Left lobe of liver (tissue), 2 donors: ENCODE measurements at regions not wholly inside any gene's neighbourhood (a gene's known extent, or its start where the extent isn't known, plus 50 kb on each side); places are given as distances from the start of the nearest gene placed in this dataset.

Source experiments
- ATAC-seq: fragments of 200-7000 bp; cut with Tn5 transposase; one replicate; pipeline ENCODE4 v1.9.1; 2020; ENCODE audit warnings: mild to moderate bottlenecking, moderate library complexity
- DNase-seq: peaks from one replicate; pipeline ENCODE4 v3.0.0-alpha.2; 2020; ENCODE audit warnings: low spot score
- donor health status: DM: no; HTN: no; CAD: no; lungs with moderate emphysema.
- donor health status: DM: no; HTN: yes; CAD: no.

DNA sequence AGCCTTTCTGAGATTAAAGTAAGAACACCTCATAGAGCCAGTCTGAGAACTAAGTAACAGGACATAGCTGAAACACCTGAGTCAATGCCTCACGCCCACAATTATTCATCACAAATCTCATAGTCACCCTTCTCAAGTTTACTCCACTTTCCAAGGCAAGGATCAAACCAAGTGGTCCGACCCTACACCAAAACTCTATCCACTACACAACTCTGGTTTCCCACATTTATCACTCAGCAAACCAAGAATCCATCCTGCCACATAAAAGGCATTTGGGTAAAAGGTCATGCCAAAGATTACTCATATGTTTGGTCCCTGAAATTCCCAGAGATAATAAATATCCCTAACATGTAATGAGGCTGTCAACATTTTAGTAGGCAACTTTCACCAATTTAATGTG, 144.1 kb downstream of the RPAP3 start:
- ATAC-seq (no peak), DNase-seq (no peak)

DNA sequence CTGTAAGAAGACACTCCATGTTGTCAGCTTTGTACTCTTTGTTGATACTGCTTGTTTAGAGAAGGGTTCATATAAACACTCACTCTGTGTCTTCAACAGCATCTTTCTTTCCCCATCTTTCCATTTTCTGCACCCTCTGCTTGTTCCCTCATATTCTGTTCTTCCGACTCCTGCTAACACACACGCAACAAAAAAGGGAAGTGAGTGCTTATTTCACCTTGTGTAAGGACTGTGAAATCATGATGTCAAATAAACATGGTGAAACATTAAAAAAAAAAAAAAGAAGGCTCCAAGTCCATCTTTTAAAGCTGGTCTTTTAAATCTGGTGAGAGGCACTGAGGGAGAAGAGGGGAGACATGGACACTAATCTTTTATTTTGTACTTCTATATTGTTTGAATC, 145.4 kb downstream of the RPAP3 start:
- no peak for DNase-seq
- ATAC-seq, result no peak

DNA sequence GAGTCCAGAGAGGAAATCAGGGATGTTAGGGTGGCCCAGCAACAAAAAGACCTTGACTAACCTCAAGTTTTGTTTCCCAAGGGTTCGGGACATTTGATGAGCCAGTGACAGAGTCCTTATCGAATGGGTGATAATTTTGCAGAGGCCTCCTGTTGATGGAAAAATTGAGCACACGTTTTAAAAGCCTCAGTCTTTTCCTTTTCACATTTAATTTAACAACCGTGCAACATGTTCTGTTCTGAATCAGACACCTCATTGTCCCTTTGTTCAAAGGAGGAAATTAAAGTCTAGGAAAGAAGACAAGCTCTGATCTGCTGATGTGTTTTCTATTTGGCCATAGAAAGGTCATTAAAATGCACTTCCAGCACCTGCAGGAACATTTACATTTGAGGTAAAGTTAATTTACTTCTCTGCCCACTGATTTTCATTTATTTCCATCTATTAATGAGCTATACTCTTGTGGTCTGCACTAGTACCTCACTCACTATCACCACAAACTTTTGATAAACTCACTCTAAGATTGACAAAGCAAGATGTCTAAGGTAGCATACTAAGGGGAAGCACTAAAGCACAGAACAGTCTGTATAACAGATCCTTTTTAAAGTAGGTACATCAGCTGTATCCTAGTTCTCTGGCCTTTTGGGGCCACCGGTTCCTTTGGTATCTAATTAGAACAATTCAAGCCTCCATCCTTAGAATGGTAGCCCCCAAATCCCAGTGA, 147.0 kb downstream of the RPAP3 start:
- DNase-seq, result no peak
- no peak for ATAC-seq

DNA sequence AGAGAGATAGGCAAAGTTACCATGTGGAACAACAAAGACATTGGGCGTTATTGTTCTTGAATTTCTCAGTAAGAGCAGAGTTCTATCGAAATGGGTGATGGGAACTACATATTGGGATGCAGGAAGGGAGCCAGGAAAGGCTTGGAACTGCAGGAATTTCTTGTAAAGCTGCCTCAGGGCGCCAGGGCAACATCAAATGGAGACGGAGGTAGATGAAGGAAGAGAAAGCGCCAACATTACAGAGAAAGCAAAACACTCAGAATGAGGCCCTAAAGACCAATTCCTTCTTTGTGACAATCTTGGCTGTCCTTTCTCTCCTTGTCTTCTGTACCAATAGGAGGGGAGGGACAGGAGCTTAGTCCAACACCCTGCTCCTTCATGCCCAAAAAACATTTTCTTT, 148.4 kb downstream of the RPAP3 start:
- DNase-seq (no peak), ATAC-seq (no peak)

DNA sequence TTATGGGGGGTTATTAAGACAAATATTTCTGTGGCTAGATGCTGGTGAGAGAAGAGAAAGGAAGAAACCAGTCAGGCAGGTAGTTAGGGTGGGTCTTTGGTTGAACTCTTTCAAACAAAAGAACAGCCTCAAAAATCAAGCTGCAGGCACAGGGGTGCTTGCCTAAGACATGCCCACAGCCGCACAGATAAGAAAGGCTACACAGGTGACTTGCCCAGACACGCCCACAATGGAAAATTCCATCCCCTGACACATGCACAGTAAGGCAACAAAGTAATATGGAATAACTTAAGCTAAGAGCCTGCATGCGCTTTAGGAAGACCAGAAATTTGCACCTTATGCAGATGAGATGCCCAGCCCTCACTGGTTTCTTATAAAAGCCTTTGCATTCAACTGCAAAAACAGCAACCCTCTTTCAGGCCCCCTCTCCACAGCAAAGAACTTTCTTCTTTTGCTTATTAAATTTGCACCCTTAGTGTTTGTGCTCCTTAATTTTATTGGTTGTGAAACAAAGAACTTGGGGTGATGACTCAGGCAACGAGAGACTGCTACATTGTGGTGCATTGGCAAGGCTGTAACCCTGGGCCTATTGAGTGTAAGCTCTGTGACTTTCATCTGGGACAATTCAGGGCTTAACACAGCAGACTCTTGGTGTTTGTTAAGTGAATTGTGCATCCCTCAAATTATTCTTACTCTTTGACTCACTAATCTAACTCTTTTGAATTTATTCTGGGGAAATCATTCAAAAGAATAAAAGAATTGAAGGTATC, 149.4 kb downstream of the RPAP3 start:
- ATAC-seq (no peak), DNase-seq (no peak)

DNA sequence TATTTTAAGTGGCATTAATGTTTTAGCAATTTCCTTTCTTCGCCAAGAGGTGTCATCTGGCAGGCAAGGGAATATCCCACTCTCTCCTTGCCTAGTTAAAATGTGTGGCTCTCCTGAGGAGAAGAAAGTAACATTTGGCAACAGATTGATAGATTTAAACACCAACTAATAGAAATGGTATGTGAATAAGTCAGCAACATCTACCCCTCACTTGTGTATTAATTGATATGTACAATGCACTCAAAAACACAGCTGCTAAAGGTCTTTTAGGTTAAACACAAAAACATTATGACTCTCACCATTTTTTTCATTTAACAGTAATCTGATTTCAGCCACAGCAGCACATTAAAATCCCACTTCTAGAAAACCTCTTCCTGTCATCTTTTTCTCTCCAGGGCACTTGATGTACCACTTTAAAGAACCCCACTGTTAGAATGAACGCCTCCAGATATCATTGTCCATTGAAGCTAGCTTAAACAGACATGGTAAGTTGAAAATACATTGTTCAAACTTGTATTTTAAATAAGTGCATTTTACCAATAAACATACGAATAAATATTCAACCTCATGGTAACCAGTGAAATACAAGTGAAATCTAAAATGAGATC, 151.7 kb downstream of the RPAP3 start:
- DNase-seq, result no peak
- ATAC-seq, result no peak

DNA sequence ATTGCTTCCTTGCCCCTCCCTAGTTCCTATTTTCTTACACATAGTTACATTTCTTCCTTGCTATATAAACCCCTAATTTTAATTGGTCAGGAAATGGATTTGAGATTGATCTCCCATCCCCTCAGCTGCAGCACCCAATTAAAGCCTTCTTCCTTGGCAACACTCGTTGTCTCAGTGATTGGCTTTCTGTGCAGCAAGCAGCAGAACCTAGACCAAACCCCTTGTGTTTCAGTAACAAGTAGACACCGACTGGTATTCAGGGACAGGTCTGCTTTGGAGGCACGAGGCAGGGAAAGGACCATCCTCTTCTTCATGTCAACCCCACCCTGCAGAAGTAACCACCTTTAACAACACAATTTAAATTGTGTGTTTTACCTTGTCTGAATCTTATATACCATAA, 152.6 kb downstream of the RPAP3 start:
- no peak for ATAC-seq
- no peak for DNase-seq

DNA sequence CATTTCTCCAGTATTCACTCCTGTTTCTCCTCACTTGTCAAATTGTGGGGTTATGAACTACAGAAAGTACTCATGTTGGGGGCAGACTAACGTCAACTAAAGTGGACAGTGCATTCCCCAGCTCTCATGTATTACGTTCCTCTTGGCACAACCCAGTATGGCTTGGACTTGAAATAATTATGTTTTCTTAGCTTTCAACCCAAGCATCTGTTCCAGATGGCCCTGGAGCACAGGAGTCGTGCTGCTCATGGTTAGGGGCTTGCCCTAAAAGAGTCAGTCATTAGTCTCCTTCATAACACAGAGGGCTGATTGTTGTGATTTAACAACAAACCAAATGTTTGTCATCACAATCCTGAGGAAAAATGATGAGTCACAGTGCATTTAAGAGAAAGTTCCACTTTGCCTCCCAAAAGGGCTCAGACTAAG, 154.4 kb downstream of the RPAP3 start:
- peak; percentile 46 for ATAC-seq
- no peak for DNase-seq

DNA sequence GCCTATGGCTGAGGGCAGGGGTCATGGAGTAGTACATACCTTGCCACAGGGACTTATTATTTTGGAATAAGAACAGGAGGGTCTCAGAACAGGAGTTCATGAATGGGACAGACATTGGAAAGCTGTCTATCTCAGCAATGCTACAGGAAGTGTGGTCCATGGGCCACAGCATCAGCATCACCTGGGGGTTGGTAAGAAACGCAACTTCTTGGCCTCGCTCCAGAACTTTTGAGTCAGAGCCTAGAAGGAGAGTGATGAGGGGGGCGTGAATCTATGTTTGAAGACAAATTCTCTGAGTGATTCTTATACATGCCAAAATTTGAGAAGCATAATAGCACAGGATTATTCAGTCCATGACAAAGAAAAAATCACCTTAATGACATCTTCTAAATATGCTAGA, 156.6 kb downstream of the RPAP3 start:
- ATAC-seq, result no peak
- no peak for DNase-seq

DNA sequence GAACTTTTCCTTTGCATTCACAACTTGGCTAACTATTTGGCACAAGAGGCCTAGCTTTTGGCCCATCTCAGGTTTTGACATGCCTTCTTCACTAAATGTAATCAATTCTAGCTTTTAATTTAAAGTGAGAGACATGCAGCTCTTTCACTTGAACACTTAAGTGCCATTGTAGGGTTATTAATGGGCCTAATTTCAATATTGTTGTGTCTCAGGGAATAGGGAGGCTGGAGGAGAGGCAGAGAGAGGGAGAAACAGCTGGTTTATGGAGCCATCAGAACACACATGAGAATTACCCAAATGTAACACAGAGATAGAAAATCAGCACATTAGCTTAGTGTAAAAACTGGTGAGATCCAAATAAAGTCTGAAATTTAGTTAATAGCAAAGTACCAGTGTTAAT, 157.4 kb downstream of the RPAP3 start:
- DNase-seq (no peak), ATAC-seq (no peak)

DNA sequence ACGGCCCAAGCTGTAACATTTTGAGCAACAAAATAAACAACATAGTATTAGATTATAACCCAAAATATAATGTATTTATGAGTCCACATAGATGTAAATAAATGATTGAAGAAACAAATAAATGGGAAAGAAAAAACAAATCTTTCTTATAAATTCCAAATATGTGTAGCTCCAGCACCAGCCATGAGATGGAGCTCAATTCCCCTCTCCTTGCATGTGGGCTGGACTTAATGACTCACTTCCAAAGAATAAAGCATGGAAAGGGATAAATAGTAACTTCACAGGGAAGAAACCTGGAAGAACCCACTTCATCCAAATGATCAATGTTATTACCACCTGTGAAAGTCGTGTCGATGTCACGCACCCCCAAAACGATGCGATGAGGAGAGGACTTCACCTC, 158.8 kb downstream of the RPAP3 start:
- ATAC-seq (no peak), DNase-seq (no peak)

DNA sequence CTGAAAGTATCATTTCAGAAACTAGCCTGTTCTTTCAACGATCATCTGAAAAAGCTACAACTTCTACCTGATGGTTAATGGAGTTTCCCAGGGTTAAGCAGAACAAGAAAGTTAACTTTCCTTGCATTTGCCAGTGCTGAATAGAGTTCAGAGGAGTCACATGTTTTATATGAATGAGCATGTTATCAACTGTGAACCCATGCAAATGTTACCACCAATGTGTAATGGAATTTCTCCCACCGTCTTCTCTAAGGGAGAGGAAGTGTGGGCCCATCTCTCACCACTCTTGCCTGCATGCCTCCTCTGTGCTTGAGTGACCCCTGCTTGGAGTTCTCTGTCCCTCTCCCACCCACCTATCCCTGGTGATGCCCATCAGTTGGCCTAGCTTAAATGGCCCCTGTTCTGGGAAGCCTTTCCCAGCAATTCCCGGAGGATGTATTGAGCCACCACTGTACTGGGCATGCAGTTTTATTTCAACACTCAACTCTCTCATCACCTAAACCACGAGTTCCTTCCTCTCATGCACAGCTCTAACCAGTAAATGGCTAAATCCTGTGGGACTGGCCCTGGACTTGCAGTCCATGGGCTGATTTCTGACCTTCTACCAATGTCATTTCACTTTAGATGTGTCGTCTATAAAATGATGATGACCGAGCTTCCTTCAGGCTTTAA, 159.8 kb downstream of the RPAP3 start:
- DNase-seq (no peak), ATAC-seq (no peak)

DNA sequence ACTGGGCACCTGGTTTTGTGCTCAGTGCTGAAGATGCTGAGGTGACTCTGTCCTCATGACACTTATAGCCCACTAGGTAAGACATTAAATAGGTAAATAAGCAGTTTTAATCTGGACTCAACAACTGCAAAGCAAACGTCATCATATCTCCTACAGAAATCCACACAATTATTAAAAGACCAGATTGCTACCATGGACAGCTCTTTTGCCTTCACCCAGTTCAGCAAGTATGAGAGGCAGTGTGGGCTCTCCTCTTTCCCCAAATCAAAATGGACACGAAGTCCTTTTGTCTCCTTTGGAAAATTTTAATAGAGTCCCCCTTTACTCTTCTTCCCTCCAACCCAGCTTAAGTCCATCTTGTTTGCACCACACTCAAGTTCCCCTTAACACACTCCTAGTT, 171.1 kb downstream of the RPAP3 start:
- ATAC-seq (peak; percentile 31), DNase-seq (no peak)

DNA sequence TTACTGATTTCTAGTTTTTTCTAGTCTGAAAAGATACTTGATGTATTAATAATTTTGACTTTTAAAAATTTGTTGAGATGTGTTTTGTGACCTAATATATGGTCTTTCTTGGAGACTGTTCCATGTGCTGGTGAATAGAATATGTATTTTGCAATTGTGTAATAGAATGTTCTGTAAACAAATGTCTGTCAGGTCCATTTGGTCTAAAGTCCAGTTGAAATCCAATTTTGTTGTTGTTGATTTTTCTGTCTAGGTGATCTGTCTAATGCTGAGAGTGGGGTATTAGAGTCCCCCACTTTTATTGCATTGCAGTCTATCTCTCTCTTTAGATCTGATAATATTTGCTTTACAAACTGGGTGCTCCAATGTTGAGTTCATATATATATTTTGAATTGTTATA, 175.8 kb downstream of the RPAP3 start:
- ATAC-seq (peak; percentile 71), DNase-seq (no peak)

DNA sequence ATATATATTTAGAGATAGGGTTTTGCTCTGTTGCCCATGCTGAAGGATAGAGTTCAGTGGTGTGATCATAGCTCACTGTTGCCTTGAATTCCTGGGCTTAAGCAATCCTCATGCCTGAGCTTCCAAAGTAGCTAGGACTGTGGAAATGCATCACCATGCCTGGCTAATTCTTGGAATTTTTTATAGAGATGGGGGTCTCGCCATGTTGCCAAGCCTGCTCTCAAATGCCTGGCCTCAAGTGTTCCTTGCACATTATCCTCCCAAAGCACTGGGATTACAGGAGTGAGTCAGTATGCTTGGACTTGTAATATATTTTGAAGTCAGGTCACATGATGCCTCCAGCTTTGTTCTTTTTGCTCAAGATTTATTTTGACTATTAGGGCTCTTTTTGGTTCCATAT, 178.0 kb downstream of the RPAP3 start:
- no peak for ATAC-seq
- no peak for DNase-seq

DNA sequence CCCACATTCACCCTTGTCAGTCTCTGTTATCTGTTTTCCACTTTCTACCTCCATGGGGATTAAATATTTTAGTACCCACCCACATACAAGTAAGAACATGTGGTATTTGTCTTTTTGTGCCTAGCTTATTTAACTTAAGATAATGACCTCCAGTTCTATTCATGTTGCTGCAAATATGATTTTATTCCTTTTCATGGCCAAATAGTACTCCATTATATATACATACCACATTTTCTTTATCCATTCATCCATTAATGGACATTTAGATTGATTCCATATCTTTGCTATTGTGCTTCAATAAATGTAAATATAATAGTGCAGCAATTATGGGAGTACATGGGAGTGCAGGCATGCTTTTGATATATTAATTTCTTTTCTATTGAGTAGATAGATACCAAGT, 185.8 kb downstream of the RPAP3 start:
- DNase-seq (no peak), ATAC-seq (no peak)

DNA sequence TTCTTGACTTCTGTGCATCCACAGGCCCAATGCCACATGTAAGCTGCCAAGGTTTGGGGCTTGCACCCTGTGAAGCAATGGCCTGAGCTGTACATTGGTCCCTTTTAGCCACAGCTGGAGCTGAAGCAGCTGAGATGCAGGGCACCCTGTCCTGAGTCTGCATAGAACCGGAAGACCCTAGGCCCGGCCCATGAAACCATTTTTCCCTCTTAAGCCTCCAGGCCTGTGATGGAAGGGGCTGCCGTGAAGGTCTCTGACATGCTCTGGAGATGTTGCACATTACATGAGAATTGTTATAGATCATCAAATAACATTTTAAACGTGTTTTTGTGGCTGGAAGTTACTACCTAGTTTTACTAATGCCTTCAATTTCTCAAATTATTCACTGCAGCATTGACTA, 188.7 kb downstream of the RPAP3 start:
- DNase-seq, result no peak
- ATAC-seq, result no peak

DNA sequence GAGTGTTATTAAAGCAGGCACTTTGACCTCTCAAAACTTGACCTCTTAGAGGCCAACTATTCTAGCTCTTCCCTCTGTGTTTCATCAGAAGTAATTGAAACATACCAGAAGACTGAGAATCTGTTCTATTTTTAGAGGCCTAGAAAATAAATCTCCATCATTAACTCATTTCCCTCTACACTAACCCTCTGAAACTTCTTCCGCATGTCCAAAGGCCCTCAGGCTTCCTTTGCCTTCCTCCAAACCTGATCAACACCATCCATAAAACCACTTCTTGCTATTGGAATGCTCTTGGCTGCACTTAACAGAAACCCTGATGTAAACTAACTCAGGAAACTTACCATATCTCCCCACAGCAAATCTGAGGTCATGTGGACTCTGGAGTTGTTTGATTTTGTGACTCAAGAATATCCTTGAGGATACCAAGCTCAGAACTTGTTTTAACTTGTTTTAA, 196.4 kb downstream of the RPAP3 start:
- DNase-seq (no peak), ATAC-seq (peak; percentile 18)

DNA sequence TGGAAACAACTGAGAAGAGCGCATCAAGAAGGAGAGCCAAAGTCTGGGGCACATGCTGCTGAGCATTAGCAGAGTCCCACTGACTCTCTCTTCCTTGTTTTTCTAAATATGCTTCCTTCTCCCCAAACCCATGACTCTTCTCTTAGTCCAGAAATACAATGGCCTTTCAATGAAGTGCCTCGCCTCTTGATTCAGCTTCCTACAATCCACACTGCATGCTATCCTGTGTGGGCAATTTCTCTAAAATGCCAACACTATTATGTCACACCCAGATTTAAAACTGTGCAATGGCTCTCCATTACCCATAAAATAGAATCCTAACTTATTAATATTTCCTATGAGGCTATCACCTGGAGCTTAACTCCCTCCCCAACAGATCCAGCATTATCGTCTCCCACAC, 198.6 kb downstream of the RPAP3 start:
- no peak for DNase-seq
- ATAC-seq, result no peak

DNA sequence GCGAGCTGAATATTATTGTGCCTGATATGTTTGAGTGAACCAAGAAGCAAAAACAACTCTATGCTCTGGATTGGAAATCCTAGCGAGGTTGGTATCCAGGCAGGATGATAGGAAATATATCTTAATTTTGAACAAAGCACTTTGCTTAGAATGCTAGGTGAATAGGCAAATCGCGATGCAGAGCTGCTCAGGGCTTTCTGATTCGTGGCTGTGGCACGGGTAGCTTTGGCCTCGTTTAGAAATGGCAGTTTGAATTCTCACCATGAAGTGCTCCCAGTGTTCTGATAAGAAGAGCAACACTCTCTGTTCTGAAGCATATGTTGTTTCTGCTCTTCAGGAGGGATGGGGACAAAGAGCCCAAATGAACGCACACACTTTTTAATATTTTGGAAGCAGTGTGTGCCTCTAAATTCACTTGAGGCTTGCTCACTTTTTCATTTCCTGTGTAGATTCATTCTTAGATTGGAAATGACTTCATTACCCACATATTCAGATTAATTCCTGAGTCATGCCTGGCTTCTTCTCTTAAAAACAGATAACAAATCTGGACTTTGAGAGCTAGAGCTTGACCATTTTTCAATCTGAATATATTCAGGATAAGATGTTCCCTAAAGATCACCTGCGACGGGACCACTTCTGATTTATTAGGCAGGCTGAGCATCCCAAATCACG, 200.9 kb downstream of the RPAP3 start:
- ATAC-seq, result no peak
- no peak for DNase-seq

DNA sequence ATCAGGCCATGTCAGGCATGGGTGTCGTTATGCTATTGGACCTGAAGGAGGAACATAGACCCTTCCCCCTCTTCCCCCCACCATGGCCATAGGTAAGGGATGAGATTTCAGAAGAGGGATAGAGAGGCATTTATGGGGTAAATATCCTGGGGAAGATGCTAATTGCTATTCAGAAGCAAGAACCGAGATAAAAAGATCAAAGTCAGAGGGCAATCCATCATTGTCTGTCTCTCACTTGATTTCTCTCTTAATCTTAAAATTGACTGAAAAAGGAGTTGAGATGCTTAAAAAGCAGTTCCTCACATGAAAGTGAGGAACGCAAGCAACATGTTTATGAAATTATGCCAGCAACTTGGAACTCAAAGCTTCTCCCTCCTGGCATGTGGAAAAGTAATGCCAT, 212.0 kb downstream of the RPAP3 start:
- no peak for DNase-seq
- ATAC-seq, result no peak
